ENCODE measurements at regions not wholly inside any gene's neighbourhood (a gene's known extent, or its start where the extent isn't known, plus 50 kb on each side); places are given as distances from the start of the nearest gene placed in this dataset.

GRCh38 chr3:118204052-118204656, 830.5 kb downstream of the IGSF11 start:
- TF ChIP-seq CTCF (IDR thresholded peaks at IDR 0.05) (no peak), POLR2AphosphoS5 (IDR thresholded peaks at IDR 0.05) (no peak), POLR2A (IDR thresholded peaks at IDR 0.05) (no peak)

Measured in prostate gland (tissue), 2 donors.